ENCODE measurements at regions not wholly inside any gene's neighbourhood (a gene's known extent, or its start where the extent isn't known, plus 50 kb on each side); places are given as distances from the start of the nearest gene placed in this dataset.

- no peak overlapping the region for H3K27ac ChIP-seq (ENCODE audit: low read depth, low read length)
- no peak overlapping the region for H3K23ac ChIP-seq (ENCODE audit: insufficient read length)
- ChIA-PET POLR2A (ENCODE audit: partially characterized antibody) (no interaction called here), CTCF (ENCODE audit: partially characterized antibody) (no interaction called here)
- H3K4ac ChIP-seq (replicated peaks; ENCODE audit: insufficient read length, low read depth, low read length): no peak overlapping the region
- no peaks in the 10 kb centered on the region for H4K20me1 ChIP-seq (replicated peaks in 1 of 2; ENCODE audit: control insufficient read depth in 1 of 2, insufficient read depth in 2 of 2, low read length in 2 of 2)
- no peak overlapping the region for H3K4me3 ChIP-seq (ENCODE audit: extremely low read depth in 1 of 4, insufficient read depth in 2 of 4, low read depth in 3 of 4, low read length in 4 of 4)
- no peak overlapping the region for H3K18ac ChIP-seq (ENCODE audit: extremely low read depth, low read length)
- no peak overlapping the region for H4K5ac ChIP-seq (ENCODE audit: insufficient read length, low read depth, low read length)
- no peaks in the 10 kb centered on the region for H3K36me3 ChIP-seq (ENCODE audit: control insufficient read depth in 2 of 4, insufficient read depth in 4 of 4, low read length in 3 of 4)
- H2BK20ac ChIP-seq (ENCODE audit: low read length): no peak overlapping the region
- H2BK120ac ChIP-seq (replicated peaks; ENCODE audit: low read depth, low read length): no peak overlapping the region
- H4K91ac ChIP-seq (replicated peaks; ENCODE audit: insufficient read length, low read length): no peak overlapping the region
- H4K8ac ChIP-seq (ENCODE audit: extremely low read depth, insufficient read depth, low read length): no peak overlapping the region
- no peaks in the 10 kb centered on the region for H3K23me2 ChIP-seq (ENCODE audit: low read depth, low read length)
- no peaks in the 10 kb centered on the region for H3K4me1 ChIP-seq (replicated peaks in 1 of 4; ENCODE audit: control insufficient read depth in 3 of 4, insufficient read depth in 4 of 4, low read length in 3 of 4)
- no peak overlapping the region for H3K9ac ChIP-seq (replicated peaks in 1 of 4; ENCODE audit: extremely low read depth in 1 of 4, low read depth in 3 of 4, low read length in 3 of 4)
- FAIRE-seq: no peak
- no peak overlapping the region for H2BK15ac ChIP-seq (ENCODE audit: low read length)
- H3K14ac ChIP-seq (ENCODE audit: insufficient read length): no peak overlapping the region
- H3K27me3 ChIP-seq (replicated peaks in 1 of 4; ENCODE audit: control insufficient read depth in 3 of 4, extremely low read depth in 1 of 4, insufficient read depth in 3 of 4, low read length in 3 of 4): no peaks in the 10 kb centered on the region
- no peaks in the 10 kb centered on the region for H3K79me2 ChIP-seq (ENCODE audit: control insufficient read depth in 1 of 2, insufficient read depth in 2 of 2, low read length in 2 of 2)
- H2AK5ac ChIP-seq (ENCODE audit: low read depth, low read length): no peak overlapping the region
- H3K4me2 ChIP-seq (ENCODE audit: insufficient read depth in 1 of 2, low read depth in 2 of 2, low read length in 2 of 2): no peak overlapping the region
- H3K9me3 ChIP-seq (ENCODE audit: insufficient read depth in 2 of 2, low read depth in 1 of 2, low read length in 1 of 2): no peaks in the 10 kb centered on the region
- no peak overlapping the region for H2BK5ac ChIP-seq (ENCODE audit: low read depth, low read length)
- no peak overlapping the region for H2BK12ac ChIP-seq (ENCODE audit: low read depth, low read length)
- no peak overlapping the region for H2AFZ ChIP-seq (ENCODE audit: low read length)
- H3K56ac ChIP-seq (replicated peaks; ENCODE audit: insufficient read length, low read depth, low read length): no peak overlapping the region
- H3K79me1 ChIP-seq (ENCODE audit: low read depth, low read length): no peaks in the 10 kb centered on the region
- 92% methylated on average over 1 of the region's 1 CpG; no CpG with 5 or more reads in 1 of the 2 experiments for WGBS, 2 experiments (ENCODE audit: extremely low coverage in 1 of 2, insufficient coverage in 1 of 2, insufficient read length in 1 of 2, insufficient replicate concordance in 2 of 2, low coverage in 1 of 2, low lambda C conversion rate in 2 of 2, missing lambda C conversion rate in 1 of 2)
- no peak for DNase-seq (ENCODE audit: low read depth in 1 of 2, low spot score in 2 of 2)
- no peak for TF ChIP-seq HDAC6 (IDR thresholded peaks at IDR 0.05; ENCODE audit: low read depth, low read length)
- no peak for TF ChIP-seq SIRT6 (IDR thresholded peaks at IDR 0.05; ENCODE audit: low read length)
- TF ChIP-seq PHF8 (conservative IDR thresholded peaks at IDR 0.05; ENCODE audit: low read depth, low read length): no peak
- no peak for TF ChIP-seq TBP (IDR thresholded peaks at IDR 0.05; ENCODE audit: low read depth, low read length)
- no peak for TF ChIP-seq FOSL1 (IDR thresholded peaks at IDR 0.05; ENCODE audit: insufficient read depth, low read depth, low read length)
- TF ChIP-seq GABPA (IDR thresholded peaks at IDR 0.05; ENCODE audit: borderline replicate concordance, insufficient read depth, low read length): no peak
- no peak for TF ChIP-seq ZNF274 (IDR thresholded peaks at IDR 0.05; ENCODE audit: borderline replicate concordance, extremely low read depth, low read length)
- no peak for TF ChIP-seq KDM4A (IDR thresholded peaks at IDR 0.05; ENCODE audit: low read depth, low read length, severe bottlenecking)
- TF ChIP-seq TAF1 (IDR thresholded peaks at IDR 0.05; ENCODE audit: low read depth, low read length): no peak
Measured at GRCh38 chr4:31647786-31648185, 927.6 kb downstream of the PCDH7 start.
